ENCODE measurements at regions not wholly inside any gene's neighbourhood (a gene's known extent, or its start where the extent isn't known, plus 50 kb on each side); places are given as distances from the start of the nearest gene placed in this dataset.

DNA sequence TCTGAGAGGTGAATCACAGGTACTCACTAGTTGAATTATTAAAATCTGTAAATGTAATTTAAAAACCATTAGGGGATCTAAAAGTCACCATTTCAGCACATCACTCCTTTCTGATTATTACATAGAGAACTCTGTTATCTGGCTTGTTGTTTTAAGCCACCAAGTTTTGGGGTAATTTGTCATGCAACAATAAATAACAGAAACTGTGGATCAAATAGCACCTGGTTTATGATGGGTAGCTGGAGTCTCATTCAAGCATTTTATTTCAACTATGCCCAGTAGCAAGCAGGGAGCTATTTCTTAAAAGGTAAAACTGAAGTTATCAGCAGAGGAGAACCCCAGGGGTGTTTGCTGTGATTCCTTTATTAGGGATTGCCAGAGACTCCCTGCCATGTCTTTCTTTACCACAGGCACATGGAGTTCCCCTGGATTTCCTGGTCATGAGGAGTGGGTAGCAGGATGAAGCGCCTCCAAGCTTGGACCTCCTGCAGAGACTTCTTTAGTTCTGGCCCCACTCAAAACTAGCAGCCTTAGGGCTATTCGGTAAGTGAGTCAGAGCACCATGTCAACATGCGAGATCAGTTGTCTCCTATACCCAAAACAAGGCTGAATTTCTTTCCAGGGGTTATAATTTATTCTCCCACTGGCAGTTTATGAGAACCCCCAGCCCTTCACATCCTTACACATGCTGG lies 179.2 kb downstream of the GIPC2 start:
- TF ChIP-seq EZH2 (IDR thresholded peaks at IDR 0.05), result no peak
- TF ChIP-seq, protein P1, sequence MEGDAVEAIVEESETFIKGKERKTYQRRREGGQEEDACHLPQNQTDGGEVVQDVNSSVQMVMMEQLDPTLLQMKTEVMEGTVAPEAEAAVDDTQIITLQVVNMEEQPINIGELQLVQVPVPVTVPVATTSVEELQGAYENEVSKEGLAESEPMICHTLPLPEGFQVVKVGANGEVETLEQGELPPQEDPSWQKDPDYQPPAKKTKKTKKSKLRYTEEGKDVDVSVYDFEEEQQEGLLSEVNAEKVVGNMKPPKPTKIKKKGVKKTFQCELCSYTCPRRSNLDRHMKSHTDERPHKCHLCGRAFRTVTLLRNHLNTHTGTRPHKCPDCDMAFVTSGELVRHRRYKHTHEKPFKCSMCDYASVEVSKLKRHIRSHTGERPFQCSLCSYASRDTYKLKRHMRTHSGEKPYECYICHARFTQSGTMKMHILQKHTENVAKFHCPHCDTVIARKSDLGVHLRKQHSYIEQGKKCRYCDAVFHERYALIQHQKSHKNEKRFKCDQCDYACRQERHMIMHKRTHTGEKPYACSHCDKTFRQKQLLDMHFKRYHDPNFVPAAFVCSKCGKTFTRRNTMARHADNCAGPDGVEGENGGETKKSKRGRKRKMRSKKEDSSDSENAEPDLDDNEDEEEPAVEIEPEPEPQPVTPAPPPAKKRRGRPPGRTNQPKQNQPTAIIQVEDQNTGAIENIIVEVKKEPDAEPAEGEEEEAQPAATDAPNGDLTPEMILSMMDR (IDR thresholded peaks at IDR 0.05), result no peak
